ENCODE measurements at regions not wholly inside any gene's neighbourhood (a gene's known extent, or its start where the extent isn't known, plus 50 kb on each side); places are given as distances from the start of the nearest gene placed in this dataset.

GRCh38 chr4:171759274-171759673 is 53.9 kb upstream of the GALNTL6 start:
- H3K36me3 Mint-ChIP-seq, result no peaks in the 10 kb centered on the region
- ATAC-seq, result no peak
- H3K27ac Mint-ChIP-seq, result no peak overlapping the region
- no peaks in the 10 kb centered on the region for H3K27me3 Mint-ChIP-seq
- CTCF ChIA-PET, result no interaction called here
- no peak overlapping the region for H3K4me3 Mint-ChIP-seq
- no peaks in the 10 kb centered on the region for H3K4me1 Mint-ChIP-seq
- DNase-seq, result no peak
- peaks cover 7% of the 10 kb centered on the region for H3K9me3 Mint-ChIP-seq (ENCODE audit: low read depth)

GRCh38 chr4:171751538-171751937 is 61.7 kb upstream of the GALNTL6 start:
- ATAC-seq, result no peak
- Mint-ChIP-seq H3K9me3 (ENCODE audit: low read depth) (peaks cover 7% of the 10 kb centered on the region), H3K27me3 (no peaks in the 10 kb centered on the region), H3K4me1 (no peaks in the 10 kb centered on the region), H3K27ac (no peak overlapping the region), H3K4me3 (no peak overlapping the region), H3K36me3 (no peaks in the 10 kb centered on the region)
- CTCF ChIA-PET, result no interaction called here
- no peak for DNase-seq

- CTCF ChIA-PET, result no interaction called here
- no peaks in the 10 kb centered on the region for H3K36me3 Mint-ChIP-seq
- ATAC-seq (no peak), DNase-seq (no peak)
- H3K27me3 Mint-ChIP-seq, result no peaks in the 10 kb centered on the region
- H3K4me3 Mint-ChIP-seq, result no peak overlapping the region
- H3K9me3 Mint-ChIP-seq (ENCODE audit: low read depth), result peaks cover 3% of the 10 kb centered on the region
- no peak overlapping the region for H3K27ac Mint-ChIP-seq
- no peaks in the 10 kb centered on the region for H3K4me1 Mint-ChIP-seq
These were observed 66.8 kb upstream of the GALNTL6 start for GRCh38 chr4:171746418-171746817.

DNA sequence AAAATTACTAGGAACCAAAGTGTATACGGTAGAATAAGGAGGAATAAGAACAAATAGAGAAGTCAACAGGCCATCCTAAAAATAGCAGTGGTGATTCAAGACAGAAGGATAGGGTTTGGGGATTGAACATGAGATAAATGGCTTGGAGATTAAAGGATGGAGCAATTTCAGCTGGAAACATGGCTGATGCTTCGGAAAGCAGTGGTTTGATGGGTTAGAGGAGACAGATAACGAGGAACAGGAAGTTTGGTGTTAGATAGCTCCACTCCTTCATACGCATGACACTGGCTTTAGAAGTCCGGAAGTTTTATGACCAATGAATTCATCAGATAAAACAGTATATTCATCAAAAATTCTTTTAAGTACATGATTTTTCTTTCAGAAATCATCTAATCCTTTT is 70.8 kb upstream of the GALNTL6 start:
- no peaks in the 10 kb centered on the region for H3K36me3 Mint-ChIP-seq
- no peaks in the 10 kb centered on the region for H3K4me1 Mint-ChIP-seq
- H3K9me3 Mint-ChIP-seq (ENCODE audit: low read depth), result peaks cover 2% of the 10 kb centered on the region
- CTCF ChIA-PET, result no interaction called here
- DNase-seq (no peak), ATAC-seq (no peak)
- H3K27me3 Mint-ChIP-seq, result no peaks in the 10 kb centered on the region
- H3K27ac Mint-ChIP-seq, result no peak overlapping the region
- H3K4me3 Mint-ChIP-seq, result no peak overlapping the region

- H3K27me3 Mint-ChIP-seq, result no peaks in the 10 kb centered on the region
- H3K27ac Mint-ChIP-seq, result no peak overlapping the region
- H3K4me3 Mint-ChIP-seq, result no peak overlapping the region
- CTCF ChIA-PET, result no interaction called here
- H3K9me3 Mint-ChIP-seq (ENCODE audit: low read depth), result peaks cover 7% of the 10 kb centered on the region
- H3K4me1 Mint-ChIP-seq, result no peaks in the 10 kb centered on the region
- DNase-seq (no peak), ATAC-seq (no peak)
- no peaks in the 10 kb centered on the region for H3K36me3 Mint-ChIP-seq
These were observed 86.0 kb upstream of the GALNTL6 start for GRCh38 chr4:171727185-171727584.

DNA sequence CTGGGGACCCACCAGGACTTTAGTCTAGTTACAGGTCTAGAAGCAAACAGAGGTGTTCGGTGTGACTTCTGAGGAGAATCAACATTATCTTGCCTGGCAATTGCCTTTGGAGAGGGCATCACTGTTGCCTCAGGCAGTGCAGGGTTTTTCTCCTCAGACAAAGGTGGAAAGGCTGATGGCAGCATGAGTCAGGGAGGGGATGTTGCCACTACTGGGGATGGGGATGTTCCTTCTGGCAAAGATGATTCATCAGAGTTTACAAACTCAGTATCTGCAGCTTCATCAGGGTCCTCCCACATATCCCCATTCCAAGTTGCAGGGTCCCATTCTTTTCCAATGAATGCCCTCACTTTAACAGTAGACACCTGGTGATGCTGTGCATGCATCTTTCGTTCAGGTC is 91.3 kb upstream of the GALNTL6 start:
- H3K27ac Mint-ChIP-seq, result no peak overlapping the region
- no peaks in the 10 kb centered on the region for H3K36me3 Mint-ChIP-seq
- no peaks in the 10 kb centered on the region for H3K4me1 Mint-ChIP-seq
- CTCF ChIA-PET, result no interaction called here
- no peak overlapping the region for H3K4me3 Mint-ChIP-seq
- no peaks in the 10 kb centered on the region for H3K27me3 Mint-ChIP-seq
- ATAC-seq (no peak), DNase-seq (no peak)
- peaks cover 3% of the 10 kb centered on the region for H3K9me3 Mint-ChIP-seq (ENCODE audit: low read depth)

DNA sequence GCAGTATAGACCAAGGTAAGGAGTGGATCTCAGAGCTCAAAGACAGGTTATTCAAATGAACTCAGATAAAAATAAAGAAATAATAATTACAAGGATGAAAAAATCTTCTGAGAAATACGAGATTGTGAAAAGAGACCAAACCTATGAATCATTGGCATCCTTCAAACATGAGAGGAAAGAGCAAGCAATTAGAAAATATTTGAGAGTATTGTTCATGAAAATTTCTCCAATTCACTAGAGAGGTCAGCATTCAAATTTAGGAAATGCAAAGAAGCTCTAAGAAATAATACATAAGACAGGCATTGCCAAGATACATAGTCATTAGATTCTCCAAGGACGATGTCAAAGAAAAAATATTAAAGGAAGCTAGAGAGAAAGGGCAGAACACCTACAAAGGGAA is 93.5 kb upstream of the GALNTL6 start:
- no peak for DNase-seq
- H3K27ac Mint-ChIP-seq, result no peak overlapping the region
- CTCF ChIA-PET, result interaction anchor here (1.1 kb wide), 1 partner anchor 11 kb away, joined by 3 read pairs; no protein-coding TSS in a partner anchor
- H3K4me1 Mint-ChIP-seq, result no peaks in the 10 kb centered on the region
- peaks cover 5% of the 10 kb centered on the region for H3K9me3 Mint-ChIP-seq (ENCODE audit: low read depth)
- H3K27me3 Mint-ChIP-seq, result no peaks in the 10 kb centered on the region
- no peaks in the 10 kb centered on the region for H3K36me3 Mint-ChIP-seq
- ATAC-seq, result no peak
- no peak overlapping the region for H3K4me3 Mint-ChIP-seq

GRCh38 chr4:171718665-171719064 is 94.5 kb upstream of the GALNTL6 start:
- ATAC-seq (no peak), DNase-seq (no peak)
- H3K27me3 Mint-ChIP-seq, result no peaks in the 10 kb centered on the region
- no peak overlapping the region for H3K27ac Mint-ChIP-seq
- no peaks in the 10 kb centered on the region for H3K4me1 Mint-ChIP-seq
- H3K9me3 Mint-ChIP-seq (ENCODE audit: low read depth), result peaks cover 4% of the 10 kb centered on the region
- H3K4me3 Mint-ChIP-seq, result no peak overlapping the region
- CTCF ChIA-PET, result no interaction called here
- H3K36me3 Mint-ChIP-seq, result no peaks in the 10 kb centered on the region

- H3K4me3 Mint-ChIP-seq, result no peak overlapping the region
- DNase-seq (no peak), ATAC-seq (no peak)
- H3K27me3 Mint-ChIP-seq, result no peaks in the 10 kb centered on the region
- H3K36me3 Mint-ChIP-seq, result no peaks in the 10 kb centered on the region
- CTCF ChIA-PET, result no interaction called here
- no peaks in the 10 kb centered on the region for H3K4me1 Mint-ChIP-seq
- H3K9me3 Mint-ChIP-seq (ENCODE audit: low read depth), result peaks cover 2% of the 10 kb centered on the region
- H3K27ac Mint-ChIP-seq, result no peak overlapping the region
These were observed 95.1 kb upstream of the GALNTL6 start for GRCh38 chr4:171718069-171718468.

DNA sequence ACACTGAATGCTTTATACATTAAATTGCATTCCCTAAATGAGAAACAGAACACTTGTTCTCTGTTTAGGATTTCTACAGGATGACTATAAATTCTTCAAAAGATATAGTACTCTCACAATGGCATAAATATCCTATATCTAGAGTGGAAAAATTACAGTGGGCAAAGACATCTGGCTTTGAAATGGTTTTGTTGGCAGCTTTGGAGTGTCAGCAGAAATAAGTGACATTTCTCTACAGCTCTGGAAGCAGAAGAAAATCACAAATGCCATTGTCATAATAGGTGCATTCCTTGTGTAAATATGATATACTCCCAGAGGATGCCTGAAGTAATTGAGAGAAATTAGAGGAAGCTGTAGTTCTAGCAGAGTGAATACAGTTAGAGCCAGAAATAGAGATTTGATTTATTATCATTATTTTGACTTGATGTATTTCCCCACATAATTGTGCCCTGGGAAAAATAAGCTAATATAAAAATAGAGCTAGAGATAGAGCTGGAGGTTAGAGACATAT is 95.9 kb upstream of the GALNTL6 start:
- Mint-ChIP-seq H3K4me1 (no peaks in the 10 kb centered on the region), H3K27me3 (no peaks in the 10 kb centered on the region), H3K27ac (no peak overlapping the region), H3K4me3 (no peak overlapping the region), H3K9me3 (ENCODE audit: low read depth) (peaks cover 2% of the 10 kb centered on the region), H3K36me3 (no peaks in the 10 kb centered on the region)
- DNase-seq, result no peak
- ATAC-seq, result no peak
- CTCF ChIA-PET, result no interaction called here

DNA sequence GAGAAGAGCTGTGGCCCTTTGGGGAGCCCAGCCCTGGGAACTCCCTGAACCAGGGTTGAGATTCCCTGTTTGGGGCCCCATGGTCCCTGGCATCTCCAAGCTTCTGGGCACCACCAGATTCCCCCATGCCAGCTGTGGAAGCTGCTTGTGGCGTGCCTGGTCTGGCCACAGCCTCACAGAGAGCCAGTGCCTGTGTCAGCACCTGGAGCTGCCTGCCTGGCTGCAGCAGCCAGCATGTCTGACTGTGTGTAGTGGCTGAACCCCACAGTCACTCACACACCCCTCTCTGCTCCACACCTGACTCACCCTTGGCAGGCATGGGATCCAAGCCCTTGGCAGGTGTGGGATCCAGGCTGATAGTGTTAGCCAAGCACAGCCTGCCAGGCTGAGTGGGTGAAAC is 97.2 kb upstream of the GALNTL6 start:
- no peaks in the 10 kb centered on the region for H3K36me3 Mint-ChIP-seq
- H3K4me1 Mint-ChIP-seq, result no peaks in the 10 kb centered on the region
- H3K4me3 Mint-ChIP-seq, result no peak overlapping the region
- ATAC-seq (no peak), DNase-seq (no peak)
- H3K27ac Mint-ChIP-seq, result no peak overlapping the region
- no peaks in the 10 kb centered on the region for H3K27me3 Mint-ChIP-seq
- CTCF ChIA-PET, result no interaction called here
- peaks cover 2% of the 10 kb centered on the region for H3K9me3 Mint-ChIP-seq (ENCODE audit: low read depth)

DNA sequence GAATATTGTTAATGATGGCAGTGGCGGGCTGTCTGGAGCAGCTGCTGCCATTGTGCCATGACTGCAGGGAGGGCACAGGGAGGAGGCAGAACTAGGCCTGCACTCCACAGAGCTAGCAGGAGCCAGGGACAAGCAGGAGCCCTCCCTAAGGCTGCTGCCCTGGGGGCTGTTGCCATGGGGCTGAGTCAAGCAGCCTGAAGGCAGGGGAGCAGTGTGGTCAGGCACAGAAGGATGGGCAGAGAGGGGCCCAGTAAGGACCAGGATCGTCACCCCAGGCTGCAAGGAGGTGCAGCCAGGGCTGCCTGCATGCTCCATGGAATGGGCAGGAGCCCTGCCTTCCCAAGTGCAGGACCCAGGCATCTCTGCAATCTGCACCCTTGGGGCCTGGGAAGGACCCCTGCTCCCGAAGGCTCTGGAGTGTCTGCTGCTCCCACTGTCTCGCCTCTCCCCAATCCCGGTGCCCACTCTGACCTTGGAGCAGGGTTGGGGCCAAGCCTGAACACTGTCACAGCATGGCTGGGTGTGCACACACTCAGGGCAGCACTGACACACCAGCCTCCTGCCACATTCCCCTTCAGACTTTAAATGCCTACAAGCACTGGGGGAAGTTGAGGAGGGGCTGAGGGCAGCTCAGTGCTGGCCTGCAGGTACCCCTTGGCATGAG is 98.3 kb upstream of the GALNTL6 start:
- Mint-ChIP-seq H3K27me3 (no peaks in the 10 kb centered on the region), H3K4me1 (no peaks in the 10 kb centered on the region), H3K36me3 (no peaks in the 10 kb centered on the region), H3K4me3 (no peak overlapping the region), H3K27ac (no peak overlapping the region), H3K9me3 (ENCODE audit: low read depth) (peaks cover 2% of the 10 kb centered on the region)
- DNase-seq (no peak), ATAC-seq (no peak)
- CTCF ChIA-PET, result no interaction called here

DNA sequence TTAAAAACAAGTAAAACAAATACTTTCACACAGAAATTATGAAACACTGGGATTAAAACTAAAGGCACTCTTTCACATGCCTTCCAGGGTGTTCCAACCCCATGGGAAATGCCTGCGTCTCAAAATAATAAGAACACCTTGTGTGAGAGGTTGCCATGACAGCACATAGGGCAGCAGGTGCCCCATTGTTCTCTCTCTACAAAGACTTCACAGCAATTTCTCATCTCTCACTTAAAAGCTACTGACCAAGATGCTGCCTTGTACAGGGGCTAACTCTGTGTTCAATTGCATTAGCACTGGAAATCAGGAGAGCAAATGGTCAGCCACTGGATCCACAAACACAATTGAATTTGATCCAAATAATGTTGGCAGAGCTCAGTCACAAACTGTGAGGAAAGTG is 102.5 kb upstream of the GALNTL6 start:
- no peaks in the 10 kb centered on the region for H3K36me3 Mint-ChIP-seq
- DNase-seq (no peak), ATAC-seq (no peak)
- no peak overlapping the region for H3K27ac Mint-ChIP-seq
- H3K4me3 Mint-ChIP-seq, result no peak overlapping the region
- CTCF ChIA-PET, result no interaction called here
- peaks cover 1% of the 10 kb centered on the region for H3K9me3 Mint-ChIP-seq (ENCODE audit: low read depth)
- no peaks in the 10 kb centered on the region for H3K4me1 Mint-ChIP-seq
- no peaks in the 10 kb centered on the region for H3K27me3 Mint-ChIP-seq

- Mint-ChIP-seq H3K36me3 (no peaks in the 10 kb centered on the region), H3K27me3 (no peaks in the 10 kb centered on the region), H3K27ac (no peak overlapping the region), H3K9me3 (ENCODE audit: low read depth) (peaks cover 5% of the 10 kb centered on the region), H3K4me3 (no peak overlapping the region), H3K4me1 (no peaks in the 10 kb centered on the region)
- DNase-seq, result no peak
- CTCF ChIA-PET, result no interaction called here
- ATAC-seq, result no peak
These were observed 136.5 kb upstream of the GALNTL6 start for GRCh38 chr4:171676555-171677215.
